NCI-H187 treated with DMSO at 0.1 percent for 48 hours (cell line): ENCODE measurements at regions not wholly inside any gene's neighbourhood (a gene's known extent, or its start where the extent isn't known, plus 50 kb on each side); places are given as distances from the start of the nearest gene placed in this dataset.

Experiments used
- DNase-seq: peaks from one replicate; lab custom pipeline; 2025; lab: John Stamatoyannopoulos, UW

DNA sequence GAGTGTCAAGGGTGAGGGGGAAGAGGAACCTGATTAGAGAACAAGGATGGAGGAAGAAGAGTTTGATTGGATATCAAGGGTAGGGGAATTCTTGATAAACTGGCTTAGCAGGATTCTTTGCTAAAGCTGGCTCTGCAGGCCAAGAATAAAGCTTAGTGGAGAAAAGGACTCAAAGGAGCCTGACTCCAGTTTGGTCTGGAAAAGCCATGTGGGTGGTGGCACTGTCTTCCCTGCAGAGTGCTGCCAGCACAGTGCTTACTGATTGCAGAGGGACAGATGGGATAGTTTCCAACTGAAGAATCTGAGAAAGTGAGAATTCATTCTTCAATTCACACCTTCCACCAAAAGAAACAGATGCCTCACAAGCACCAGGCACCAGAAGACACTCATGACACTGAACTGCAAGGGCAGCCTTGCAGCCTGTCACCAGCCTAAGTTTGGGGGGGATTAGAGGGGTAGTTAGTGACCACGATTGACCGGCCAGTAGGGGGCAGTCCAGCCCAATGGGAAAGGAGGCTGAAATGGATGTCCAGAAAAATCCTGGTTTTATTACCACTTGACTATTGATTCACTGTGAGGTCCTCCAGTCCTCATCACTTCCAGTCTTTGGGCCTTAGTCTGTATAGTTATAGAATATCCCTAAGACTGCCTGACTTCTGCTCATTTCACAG lies 334.5 kb downstream of the SMAD2 start:
- DNase-seq = no peak

DNA sequence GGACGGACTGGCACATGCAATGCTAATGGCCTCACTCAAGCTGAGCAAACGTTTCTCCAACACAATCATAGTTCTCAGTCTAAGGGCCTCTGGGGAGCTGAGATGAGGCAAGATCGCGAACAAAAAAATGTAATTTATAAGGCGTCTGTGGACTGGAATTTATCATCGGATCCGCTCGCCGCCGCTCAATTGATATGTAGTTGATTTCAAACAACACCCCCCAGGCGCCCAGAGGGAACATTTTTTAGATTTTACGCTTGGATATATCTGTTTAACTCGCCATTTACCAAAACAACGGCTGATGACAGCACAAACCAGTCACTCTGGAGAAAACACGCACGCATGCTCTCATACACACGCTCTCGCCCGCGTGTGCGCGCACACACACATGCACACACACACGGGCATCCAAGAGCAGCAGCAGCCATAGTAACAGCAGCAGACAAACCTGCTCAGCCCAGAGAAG lies 335.8 kb downstream of the SMAD2 start:
- peak; percentile 26 for DNase-seq

DNA sequence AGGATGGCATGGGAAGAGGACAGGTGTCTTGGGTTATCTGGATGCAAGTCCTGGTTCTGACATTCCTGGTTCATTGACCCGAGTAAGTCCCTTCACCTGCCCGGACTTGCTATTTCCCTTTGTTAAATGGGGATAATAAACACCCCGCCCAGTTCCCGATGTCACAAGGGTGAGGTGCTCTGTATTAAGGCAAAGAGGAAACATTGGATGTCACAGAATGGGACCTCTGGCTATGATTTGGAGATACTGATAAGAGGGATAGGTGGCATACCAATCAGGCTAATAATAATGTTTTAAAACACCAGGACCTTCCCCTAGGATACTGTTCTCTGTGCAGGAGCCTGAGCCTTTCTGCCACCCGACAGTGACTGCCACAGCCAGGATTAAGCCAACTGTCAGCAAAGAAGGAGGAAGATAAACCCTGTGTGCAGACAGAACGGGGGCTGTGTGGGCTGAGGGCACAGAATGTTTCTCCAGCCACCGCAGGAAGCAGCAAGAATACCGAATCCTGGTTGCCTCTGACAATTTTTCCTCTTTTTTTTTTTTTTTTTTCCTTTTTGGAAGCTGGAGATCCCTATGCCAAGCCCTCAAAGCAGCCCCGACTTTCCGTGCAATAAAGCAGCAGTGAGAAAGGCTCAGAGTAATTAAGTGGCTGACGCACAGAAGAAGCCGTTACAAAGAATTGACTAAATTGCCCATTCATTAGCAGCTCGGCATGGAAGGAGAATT lies 336.6 kb downstream of the SMAD2 start:
- no peak for DNase-seq

DNA sequence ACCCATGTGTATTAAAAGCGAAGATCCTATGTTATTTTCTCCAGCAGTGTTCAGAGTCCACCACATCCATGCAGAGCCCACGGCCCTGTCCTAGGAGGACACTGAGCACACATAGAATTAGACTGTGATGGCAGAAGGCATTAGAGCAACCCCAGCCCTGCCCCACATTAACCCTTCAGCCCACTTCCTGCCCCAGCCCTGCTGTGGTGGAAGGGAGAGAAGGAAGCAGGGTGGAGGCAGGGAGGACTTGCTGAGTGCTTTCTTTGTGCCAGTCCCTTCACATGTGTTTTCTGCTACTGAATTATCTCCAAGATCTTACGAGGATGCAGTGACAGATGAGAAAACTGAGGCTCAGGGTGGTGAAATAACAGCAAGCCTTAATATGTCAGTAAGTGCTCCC lies 339.0 kb downstream of the SMAD2 start:
- DNase-seq = no peak

DNA sequence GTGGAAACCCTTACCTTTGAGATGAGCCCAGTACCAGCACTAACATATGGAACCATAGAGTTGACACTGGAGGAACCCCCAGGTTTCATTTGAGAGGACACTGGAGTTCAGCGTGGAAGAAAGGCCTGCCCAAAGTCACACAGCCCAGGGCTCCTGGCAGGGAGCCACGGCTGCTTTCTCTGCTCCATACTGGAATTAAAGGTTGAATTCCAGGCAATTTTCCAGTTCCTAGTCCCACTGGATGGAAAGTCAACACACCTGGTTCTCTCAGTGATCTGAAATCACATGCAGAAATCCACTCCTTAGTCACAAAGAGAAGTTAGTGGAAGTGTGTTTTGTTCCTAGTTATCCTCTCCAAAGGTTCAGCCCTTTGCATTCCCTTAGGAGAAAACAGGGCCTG lies 336.1 kb upstream of the SKOR2 start:
- DNase-seq = no peak

DNA sequence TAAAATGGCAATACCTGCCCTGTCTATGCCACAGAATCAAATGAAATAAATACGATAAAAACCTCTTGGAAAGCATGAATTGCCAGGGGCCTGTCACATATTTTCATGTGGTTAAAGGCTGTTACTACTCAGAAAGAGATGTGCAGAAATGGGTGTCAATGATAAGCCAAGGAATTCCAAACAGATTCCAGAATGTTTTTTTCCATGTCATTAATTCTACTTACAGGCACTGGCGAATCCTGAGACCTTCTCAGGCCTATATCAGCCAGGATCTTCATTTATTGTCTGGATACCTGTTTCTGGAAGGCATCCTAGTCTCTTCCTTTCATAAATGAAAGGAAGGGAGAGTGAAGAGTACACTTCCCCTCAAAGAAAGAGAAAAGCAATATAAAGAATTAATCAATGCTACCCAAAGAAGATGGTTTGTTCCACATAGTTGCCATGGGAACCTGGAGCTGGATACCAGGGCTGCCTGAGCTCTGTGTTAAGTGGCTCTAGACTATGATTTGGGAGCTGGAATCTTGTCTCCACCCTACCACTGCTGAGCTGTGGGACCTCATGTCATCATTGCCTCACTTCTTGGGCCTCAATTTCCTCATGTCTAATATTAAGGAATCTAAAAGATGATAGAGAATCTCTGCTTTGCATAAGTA lies 335.1 kb upstream of the SKOR2 start:
- DNase-seq = no peak

DNA sequence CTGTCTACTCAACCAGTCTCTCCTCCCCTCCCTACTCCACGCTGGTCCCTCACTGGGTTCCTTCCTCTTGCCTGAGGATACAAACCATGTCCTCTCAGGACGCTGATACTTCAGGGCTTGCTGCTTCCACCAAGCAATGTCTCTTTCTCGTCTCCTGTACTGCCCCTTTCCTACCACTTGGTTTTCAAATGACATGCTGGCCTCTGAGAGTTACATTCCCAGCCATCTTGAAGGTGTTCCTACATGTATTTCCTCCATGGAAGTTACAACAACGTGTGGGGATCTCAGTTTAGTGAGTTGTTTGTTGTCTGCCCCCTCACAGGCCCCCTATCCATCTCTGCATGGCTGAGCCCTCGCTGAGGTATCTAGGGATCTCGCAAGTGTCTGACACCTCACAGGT lies 334.5 kb upstream of the SKOR2 start:
- no peak for DNase-seq

DNA sequence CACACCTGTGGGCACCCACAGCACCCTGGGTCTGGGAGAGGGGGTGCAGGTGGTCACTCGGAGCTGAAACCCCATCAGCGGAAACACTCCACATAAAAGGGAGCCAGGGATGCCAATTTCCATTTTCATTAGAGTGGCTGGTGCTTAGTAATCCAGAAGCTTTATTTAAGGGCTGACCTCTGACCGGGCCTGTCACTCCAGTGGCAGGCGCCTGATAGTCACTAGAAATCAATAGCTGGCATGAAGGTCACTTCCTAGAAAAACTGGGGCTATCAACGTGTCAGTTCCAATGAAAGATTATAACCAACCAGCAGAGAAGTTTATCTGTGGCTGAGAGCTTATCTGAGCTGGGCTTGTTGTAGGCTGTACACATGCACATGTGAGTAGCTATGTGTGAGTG lies 333.7 kb upstream of the SKOR2 start:
- DNase-seq = no peak

DNA sequence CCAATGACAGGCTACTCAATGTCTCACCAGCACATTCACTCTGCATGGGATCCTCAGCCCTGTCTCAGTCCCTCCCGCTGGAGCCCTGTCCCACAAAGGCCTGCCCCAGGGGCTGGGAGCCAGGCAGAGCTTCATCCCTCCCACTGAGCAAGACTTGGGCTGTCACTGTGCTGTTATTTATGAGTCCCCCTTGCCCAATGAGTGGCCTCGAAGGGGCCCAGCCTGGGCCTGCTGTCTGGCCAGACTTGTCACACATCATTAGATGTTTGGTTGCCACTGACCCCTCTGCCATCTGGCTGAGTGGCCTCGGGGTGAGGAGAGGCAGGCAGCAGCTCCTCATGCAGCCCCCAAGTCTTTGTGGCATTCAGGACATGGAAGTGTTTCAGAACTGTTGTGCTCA lies 330.6 kb upstream of the SKOR2 start:
- DNase-seq = no peak

DNA sequence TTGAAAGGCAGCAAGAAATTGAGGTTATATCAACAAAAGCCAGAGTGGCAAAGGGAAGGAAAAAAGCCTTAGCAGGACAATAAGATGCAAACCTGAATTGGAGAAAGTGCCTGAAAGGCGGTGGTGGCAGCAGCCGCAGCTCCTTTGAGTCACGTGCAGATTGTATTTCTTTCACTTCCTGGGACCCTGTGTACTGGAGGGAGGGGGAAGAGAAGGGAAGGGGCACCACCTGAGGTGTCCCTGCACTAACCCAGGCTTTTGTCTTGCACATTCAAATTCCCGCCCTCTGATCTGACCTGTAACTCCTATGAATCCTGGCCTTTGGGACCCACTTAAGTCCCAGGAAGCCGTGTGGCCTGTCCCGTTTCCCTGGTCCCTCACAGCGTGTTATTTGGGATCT lies 326.1 kb upstream of the SKOR2 start:
- no peak for DNase-seq

DNA sequence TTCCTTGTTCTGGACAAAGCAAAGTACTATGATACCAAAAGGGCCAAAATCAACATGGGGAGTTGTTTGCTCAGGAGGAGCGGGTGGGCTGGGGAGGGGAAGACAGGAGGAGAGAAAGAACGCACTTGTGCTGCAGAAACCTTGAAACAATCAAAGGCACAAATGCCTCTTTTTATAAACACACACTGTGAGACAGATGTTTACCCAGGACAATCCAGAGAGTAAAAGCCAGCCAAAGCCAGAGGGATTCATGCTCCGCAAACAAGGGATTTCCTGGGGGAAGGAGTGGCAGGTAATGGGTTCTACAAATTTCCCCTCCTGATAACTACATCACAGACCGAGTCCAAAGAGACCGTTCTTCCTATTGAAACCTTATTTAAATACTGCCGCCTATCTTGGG lies 323.5 kb upstream of the SKOR2 start:
- DNase-seq = peak; percentile 30

DNA sequence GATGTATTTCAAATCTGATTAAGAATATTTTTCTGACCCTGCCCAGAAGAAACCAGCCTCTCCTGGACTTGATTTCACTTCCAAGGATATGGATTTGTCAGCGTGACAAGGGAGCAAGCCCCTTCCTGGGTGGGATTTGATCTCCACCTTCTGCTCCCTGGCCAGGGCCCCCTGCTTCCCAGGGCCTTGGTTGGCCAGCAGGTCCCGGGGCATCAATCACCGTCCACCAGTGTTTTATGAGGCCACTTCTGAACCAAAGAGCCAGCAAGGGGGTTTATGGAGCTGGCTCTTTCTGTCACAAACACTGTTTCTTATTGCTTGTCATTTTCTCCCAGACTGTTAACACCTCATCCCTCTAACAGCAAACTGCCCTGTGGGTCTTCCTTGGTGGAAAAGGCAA lies 320.5 kb upstream of the SKOR2 start:
- no peak for DNase-seq

DNA sequence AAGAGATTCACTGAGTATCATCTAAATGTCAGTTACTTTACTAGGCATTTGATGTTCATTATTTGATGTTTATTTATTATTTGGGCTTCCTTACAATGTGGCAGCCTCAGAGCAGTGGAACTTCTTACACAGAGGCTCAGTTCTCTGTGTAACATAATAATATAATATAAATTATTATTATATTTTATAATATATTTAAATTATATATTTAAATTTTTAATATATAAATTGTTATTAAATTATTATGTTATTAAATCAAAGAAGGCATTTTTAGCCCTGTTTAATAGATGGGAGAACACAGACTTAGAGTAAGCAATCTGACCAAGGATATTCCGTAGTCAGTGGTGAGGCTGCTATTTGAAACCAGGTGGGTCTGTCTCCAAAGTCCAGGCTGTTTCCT lies 315.3 kb upstream of the SKOR2 start:
- DNase-seq = no peak

DNA sequence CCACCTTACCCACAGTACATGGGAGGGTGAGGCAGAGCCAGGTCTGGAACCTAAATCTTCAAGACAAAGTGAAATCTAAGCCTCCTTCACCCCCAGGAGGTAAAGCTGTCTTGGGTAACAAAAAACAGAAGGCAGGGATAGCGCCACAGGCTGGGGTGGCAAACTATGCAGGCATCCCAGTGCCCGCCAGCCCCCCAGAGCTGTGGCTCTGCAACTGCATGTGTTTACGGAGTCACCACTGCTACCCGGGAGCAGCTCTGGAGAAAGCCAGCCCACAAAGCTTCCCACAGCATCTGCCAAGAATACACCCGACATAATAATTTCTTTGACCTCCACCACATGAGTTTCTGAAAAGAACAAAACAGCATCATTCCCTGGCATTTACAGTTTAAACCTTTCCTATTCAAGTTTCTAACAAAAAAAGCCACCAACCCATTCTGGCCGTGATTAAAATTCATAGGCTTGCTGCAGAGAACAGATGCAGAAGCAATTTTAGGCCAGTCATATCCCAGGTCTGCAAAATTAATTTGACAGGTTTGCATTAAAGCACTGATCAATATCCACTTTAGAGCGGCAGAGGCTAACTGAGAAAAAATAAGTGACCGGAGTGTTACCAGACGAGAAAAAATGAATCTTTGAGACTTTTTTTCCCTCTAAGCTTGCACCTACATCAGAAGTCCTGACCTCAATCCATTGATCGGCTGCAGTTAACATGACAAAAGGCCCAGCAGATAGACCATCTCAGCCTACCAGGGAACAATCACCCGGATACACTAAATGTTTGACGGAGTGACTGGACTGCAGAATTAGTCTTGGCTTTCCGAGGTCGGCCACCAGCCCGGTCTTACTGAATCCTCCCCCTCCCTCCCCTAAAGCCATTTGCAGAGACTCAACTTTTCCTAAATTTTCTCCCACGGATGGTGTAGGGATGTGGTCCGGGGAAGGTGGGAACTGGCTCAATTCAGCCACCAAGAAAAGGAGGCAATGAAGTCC lies 309.6 kb upstream of the SKOR2 start:
- no peak for DNase-seq

DNA sequence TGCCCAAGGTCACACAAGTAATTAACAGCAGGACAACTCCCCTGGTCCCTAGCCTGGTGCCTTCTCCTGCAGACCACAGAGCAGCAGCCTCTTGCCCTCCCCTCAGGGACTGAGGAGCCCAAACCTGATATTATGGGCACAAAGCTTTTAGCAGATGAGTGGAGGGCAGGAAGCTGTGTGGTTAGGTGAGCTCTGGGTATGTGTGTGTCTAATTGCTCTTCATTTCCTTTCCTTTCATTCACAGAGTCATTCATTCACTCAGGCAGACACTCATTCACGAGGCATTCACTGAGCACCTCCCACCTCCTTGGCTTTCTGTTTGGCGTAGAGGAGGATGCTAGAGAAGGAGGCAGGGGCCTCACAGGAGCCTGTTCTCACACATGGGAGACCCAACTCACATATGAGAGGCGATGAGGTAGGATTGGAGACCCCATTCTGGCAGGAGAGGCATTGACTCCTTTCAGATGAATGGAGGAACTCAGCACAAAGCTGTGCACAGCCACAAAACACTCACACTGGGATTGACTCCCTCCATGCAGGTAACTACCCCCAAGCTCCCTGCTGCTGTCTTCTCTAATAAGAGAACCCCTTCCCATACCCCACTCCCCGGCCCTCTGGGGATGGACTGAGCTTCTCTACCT lies 306.8 kb upstream of the SKOR2 start:
- peak; percentile 13 for DNase-seq

DNA sequence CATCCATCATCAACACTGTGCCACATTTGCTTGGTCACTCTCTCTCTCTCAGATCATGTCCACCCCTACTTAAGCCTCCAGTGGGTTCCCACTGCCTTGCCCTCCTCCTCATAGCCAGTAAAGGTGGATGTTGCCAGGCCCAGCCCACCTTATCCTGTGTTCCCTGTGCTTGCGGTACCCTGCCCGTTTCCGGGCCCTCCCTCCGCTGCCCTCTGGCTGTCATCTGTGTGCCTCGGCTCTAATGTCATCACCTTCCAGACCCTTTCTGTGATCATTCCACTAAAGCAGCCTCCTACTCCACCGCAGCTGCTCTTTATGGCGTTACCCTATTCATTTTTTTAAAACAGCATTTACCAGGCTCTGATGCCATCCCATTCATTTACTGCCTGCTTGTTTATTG lies 305.7 kb upstream of the SKOR2 start:
- DNase-seq = no peak

DNA sequence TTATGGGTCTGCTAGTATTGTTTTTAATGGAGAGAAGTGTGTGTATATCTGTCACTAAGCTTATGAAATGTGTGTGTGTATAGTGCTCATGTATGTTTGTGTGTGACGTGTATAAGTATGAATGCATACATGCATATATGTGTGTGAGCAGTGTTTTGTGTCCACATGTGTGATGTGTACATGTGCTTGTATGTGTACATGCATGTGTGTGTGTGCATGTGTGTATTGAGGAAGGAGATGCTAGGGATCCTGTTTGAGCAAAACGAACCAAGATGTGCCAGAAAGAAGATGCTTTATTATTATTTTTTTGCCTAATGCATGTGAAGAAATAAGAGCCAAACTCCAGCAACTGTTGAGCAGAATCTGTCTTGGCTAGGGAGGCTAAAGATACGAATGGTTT lies 301.3 kb upstream of the SKOR2 start:
- no peak for DNase-seq

DNA sequence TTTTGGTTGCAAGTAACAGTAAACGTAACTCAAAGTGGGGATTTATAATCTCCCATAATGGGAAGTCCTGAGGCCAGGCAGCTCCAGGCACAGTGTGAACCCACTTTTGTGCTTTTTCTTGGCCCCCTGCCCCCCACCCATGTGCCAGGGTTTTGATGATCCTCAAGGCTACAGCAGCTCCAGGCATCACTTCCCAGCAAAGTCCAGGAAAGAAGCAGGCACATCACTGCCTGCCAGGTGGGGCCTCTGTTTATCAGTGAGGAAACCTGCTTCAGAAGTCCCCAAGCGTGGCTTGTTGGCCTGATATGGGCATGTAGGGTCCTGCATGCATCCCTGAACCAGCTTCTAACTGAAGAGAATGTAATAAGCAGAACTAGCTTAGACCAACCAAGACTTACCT lies 299.2 kb upstream of the SKOR2 start:
- no peak for DNase-seq

DNA sequence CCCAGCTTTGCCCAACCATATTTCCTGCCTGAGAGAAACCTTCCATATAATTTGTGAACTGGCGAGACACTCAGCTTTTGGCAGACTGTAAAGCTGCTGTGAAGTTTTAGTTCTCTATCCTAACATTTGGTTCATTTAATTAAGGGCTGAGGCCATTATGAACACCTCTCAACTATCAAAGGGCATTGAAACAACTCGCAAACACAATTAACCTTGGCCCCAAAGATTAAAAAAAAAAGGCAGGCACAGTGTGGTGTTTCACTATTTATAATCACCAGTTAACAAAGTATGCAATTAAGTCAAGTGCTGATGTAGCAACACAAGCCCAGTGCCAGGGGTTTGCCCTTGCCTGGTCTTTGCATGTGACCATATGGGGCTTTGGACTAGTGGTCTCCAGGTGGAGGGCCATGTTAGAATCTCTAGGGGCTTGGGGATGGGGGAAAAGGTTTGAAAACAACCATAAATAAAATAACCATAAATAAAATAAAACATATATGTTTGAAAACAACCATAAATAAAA lies 297.6 kb upstream of the SKOR2 start:
- no peak for DNase-seq

DNA sequence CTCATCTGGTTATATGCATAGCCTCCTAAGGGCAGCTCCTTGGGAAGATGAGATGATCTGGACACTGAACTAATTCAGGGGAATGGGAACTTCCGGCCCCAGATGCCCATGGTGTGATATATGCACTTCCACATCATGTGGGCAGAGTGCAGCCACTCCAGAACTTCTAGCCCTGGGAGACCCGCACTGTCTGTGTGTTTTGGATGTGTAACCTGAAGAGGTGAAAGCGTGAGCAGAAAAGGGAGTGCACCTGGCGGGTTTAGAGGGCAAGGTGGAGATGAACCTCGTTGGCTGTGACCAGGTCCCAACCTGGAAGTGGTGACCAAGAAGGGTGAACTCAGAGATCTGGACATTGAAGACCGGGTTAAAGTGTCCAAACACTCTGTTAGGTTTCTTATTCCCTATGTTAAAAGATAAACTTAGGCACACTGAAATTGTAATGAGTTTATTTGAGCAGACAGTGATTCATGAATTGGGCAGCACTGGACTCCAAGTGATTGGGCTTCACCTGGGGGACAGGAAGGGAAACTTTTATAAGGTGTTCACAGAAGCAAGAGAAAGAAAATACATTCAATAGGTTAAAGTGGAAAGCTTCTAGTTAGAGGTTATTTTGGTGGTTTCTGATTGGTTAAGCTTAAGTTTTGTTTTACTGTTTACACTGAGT lies 296.2 kb upstream of the SKOR2 start:
- DNase-seq = no peak

DNA sequence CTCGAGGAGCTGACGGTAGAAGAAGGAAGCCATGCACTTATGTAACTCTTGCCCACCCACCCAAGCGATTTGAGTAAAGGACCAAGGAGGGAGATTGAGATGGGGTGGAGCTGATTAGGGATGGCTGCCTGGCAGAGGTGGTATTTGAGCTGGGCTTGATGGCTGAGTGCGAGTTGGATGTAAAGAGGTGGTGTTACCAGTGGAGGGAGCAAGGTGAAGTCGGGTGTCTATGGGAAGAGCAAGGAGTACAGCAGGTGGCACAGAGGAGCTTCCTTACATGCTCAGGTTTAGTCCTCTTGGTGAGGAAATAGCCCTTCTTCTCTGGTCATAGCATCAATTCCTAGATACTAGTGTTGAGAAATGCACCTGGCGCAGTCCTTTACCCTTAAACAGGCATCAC lies 294.2 kb upstream of the SKOR2 start:
- no peak for DNase-seq
